ENCODE measurements at regions not wholly inside any gene's neighbourhood (a gene's known extent, or its start where the extent isn't known, plus 50 kb on each side); places are given as distances from the start of the nearest gene placed in this dataset.

DNA sequence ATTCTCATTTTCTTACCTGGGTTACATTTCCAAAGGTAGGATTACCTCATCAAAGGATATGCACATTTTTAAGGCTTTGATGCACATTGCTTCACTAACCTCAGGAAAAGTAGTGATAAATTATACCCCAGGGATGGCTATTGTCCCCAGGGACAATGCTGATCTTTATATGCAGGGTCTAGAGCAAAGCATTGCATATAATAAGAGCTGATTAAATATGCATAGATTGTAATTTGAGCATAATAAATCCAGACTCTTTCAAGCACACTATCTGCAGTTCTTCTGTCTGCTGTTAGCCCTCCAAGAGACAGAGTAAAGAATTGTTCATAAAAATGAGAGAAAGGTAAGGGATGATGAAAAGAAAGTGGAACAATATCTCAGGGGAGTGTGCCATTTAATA lies 57.3 kb upstream of the SYT13 start:
- DNase-seq (ENCODE audit: extremely low read depth, low read depth): no peak

GRCh38 chr11:45341372-45341771 lies 55.2 kb upstream of the SYT13 start:
- DNase-seq (ENCODE audit: extremely low read depth, low read depth): no peak
- TF ChIP-seq, protein P1, sequence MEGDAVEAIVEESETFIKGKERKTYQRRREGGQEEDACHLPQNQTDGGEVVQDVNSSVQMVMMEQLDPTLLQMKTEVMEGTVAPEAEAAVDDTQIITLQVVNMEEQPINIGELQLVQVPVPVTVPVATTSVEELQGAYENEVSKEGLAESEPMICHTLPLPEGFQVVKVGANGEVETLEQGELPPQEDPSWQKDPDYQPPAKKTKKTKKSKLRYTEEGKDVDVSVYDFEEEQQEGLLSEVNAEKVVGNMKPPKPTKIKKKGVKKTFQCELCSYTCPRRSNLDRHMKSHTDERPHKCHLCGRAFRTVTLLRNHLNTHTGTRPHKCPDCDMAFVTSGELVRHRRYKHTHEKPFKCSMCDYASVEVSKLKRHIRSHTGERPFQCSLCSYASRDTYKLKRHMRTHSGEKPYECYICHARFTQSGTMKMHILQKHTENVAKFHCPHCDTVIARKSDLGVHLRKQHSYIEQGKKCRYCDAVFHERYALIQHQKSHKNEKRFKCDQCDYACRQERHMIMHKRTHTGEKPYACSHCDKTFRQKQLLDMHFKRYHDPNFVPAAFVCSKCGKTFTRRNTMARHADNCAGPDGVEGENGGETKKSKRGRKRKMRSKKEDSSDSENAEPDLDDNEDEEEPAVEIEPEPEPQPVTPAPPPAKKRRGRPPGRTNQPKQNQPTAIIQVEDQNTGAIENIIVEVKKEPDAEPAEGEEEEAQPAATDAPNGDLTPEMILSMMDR (IDR thresholded peaks at IDR 0.05; ENCODE audit: low read depth, low read length): no peak

More for the DNA sequence above, 57.3 kb upstream of the SYT13 start:
- TF ChIP-seq, protein P1 (IDR thresholded peaks at IDR 0.05; ENCODE audit: low read depth, low read length): no peak

DNA sequence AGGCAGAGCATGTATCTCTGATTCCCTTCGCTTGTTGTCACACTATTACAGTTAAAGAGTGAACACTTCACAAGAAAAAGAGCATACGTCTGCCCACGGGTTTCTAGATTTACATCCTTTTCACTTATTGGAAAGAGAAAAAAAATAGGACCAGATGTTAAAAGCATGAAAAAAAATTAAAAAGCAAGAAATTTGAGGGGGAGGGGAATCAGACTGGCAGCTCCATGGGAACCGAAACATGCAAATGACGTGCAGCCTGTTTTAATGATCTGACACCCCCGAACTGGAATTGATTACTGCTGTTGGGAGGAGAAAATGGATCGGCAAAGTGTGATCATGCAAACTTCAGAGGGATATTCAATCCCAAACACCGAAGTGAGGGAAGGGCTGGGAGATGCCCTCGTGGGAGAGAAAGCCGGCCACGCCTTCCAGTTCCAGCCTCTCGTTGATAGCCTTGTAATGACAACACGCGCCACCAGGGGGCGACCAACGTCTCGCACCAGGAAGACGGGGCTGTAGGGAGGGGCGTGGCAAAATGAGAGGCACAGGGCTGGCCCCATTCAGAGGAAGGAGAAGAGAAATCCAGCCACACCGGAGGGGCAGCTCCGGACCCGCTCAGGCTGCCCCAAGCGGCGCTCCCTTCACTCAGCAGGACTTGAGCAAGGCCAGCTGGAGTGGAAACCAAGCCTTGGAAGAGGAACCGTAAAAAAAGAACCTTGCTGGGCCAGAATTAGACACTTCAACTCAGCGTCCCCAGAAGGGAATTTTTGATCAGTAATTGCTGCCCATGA lies 53.8 kb upstream of the SYT13 start:
- DNase-seq (ENCODE audit: extremely low read depth, low read depth): peak; percentile 61
- TF ChIP-seq, protein P1 (IDR thresholded peaks at IDR 0.05; ENCODE audit: low read depth, low read length): peak; percentile 92

DNA sequence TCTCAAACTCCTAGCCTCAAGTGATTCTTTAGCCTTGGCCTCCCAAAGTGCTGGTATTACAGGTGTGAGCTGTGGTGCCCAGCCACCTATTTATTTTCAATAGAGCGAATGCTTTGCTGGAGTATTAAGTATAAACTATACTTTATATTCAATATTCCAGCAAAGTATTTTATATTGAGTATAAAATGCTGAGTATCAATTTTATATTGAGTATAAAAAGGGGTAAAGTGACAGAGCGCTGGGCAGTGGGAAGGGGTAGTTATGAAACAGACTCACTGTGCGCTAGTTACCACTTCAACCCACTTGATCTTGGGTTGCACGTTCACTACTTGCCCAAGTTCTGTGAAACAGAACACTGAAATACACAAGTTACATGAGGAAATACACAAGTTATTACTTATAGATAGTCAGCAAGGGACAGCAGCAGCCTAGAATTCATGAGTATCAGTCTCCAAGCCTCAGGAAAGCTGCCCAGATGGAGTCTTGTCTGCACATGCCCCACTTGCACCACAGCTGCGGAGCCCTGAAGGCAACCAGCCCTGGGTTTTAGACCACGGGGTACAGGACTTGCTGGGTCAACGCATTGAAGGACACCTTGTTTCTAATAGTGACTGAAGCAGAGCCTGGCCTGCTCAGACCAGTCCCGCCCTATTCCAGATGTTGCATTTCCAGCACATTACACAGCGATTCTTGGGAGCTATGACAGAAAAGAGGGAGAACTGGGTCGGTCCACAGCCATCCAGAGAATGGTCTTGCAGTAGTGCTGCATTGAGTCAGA lies 51.6 kb upstream of the SYT13 start:
- DNase-seq (ENCODE audit: extremely low read depth, low read depth): no peak
- TF ChIP-seq, protein P1 (IDR thresholded peaks at IDR 0.05; ENCODE audit: low read depth, low read length): no peak

- TF ChIP-seq, protein P1 (IDR thresholded peaks at IDR 0.05; ENCODE audit: low read depth, low read length): no peak
- DNase-seq (ENCODE audit: extremely low read depth, low read depth): no peak
Measured at GRCh38 chr11:45336136-45336535, 50.0 kb upstream of the SYT13 start.
